ENCODE measurements at regions not wholly inside any gene's neighbourhood (a gene's known extent, or its start where the extent isn't known, plus 50 kb on each side); places are given as distances from the start of the nearest gene placed in this dataset.

- TF ChIP-seq, protein P1, sequence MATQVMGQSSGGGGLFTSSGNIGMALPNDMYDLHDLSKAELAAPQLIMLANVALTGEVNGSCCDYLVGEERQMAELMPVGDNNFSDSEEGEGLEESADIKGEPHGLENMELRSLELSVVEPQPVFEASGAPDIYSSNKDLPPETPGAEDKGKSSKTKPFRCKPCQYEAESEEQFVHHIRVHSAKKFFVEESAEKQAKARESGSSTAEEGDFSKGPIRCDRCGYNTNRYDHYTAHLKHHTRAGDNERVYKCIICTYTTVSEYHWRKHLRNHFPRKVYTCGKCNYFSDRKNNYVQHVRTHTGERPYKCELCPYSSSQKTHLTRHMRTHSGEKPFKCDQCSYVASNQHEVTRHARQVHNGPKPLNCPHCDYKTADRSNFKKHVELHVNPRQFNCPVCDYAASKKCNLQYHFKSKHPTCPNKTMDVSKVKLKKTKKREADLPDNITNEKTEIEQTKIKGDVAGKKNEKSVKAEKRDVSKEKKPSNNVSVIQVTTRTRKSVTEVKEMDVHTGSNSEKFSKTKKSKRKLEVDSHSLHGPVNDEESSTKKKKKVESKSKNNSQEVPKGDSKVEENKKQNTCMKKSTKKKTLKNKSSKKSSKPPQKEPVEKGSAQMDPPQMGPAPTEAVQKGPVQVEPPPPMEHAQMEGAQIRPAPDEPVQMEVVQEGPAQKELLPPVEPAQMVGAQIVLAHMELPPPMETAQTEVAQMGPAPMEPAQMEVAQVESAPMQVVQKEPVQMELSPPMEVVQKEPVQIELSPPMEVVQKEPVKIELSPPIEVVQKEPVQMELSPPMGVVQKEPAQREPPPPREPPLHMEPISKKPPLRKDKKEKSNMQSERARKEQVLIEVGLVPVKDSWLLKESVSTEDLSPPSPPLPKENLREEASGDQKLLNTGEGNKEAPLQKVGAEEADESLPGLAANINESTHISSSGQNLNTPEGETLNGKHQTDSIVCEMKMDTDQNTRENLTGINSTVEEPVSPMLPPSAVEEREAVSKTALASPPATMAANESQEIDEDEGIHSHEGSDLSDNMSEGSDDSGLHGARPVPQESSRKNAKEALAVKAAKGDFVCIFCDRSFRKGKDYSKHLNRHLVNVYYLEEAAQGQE (IDR thresholded peaks at IDR 0.05; ENCODE audit: low read depth, low read length), result no peak
Observed at GRCh38 chr5:159786201-159786600, 130.1 kb upstream of the ADRA1B start (continued).

GRCh38 chr5:159786901-159787691, 129.2 kb upstream of the ADRA1B start:
- Histone ChIP-seq H2AFZ (ENCODE audit: control insufficient read depth, low read depth, low read length) (no peak overlapping the region), H3K27me3 (replicated peaks in 1 of 2; ENCODE audit: control insufficient read depth in 2 of 2, insufficient read depth in 2 of 2, low read length in 1 of 2) (peaks cover 0 to 1% of the 10 kb centered on the region in 2 experiments; a peak in 2 of 4 replicates), H3K9ac (ENCODE audit: control insufficient read depth, insufficient read depth, low read length) (no peak overlapping the region), H3K4me2 (ENCODE audit: control insufficient read depth, insufficient read depth) (no peak overlapping the region), H3K79me2 (ENCODE audit: control insufficient read depth, insufficient read depth, low read length) (no peaks in the 10 kb centered on the region), H3K9me3 (replicated peaks; ENCODE audit: control insufficient read depth, insufficient read depth, low read length) (no peaks in the 10 kb centered on the region), H3K4me1 (ENCODE audit: control insufficient read depth, insufficient read depth, low read length) (no peaks in the 10 kb centered on the region), H4K20me1 (ENCODE audit: control insufficient read depth, insufficient read depth) (no peaks in the 10 kb centered on the region; the same call in 1 of the 2 replicates), H3K36me3 (ENCODE audit: control insufficient read depth in 2 of 2, insufficient read depth in 2 of 2, low read length in 1 of 2) (no peaks in the 10 kb centered on the region), H3K27ac (ENCODE audit: control insufficient read depth, insufficient read depth) (no peak overlapping the region), H3K4me3 (no peak overlapping the region)
- in situ Hi-C loops (cut with MboI), result no loop called here
- 58% methylated on average over 14 of the region's 14 CpGs for WGBS (ENCODE audit: insufficient coverage, insufficient replicate concordance, low lambda C conversion rate, missing lambda C conversion rate)
- DNase-seq (ENCODE audit: low read depth, low spot score) (no peak), ATAC-seq (no peak), FAIRE-seq (no peak)
- intact Hi-C loops (cut with micrococcal nuclease; ENCODE audit: unreplicated experiment), result no loop called here
- ChIA-PET POLR2A (no interaction called here), RAD21 (ENCODE audit: unreplicated experiment) (no interaction called here), SMC1A (ENCODE audit: uncharacterized antibody, unreplicated experiment) (interaction anchor here (0.6 kb wide), 1 partner anchor 218 kb away, joined by 3 read pairs; no protein-coding TSS in a partner anchor), CTCF (no interaction called here)
- BruUV-seq (replicated peaks), result no TSS peak
- TF ChIP-seq PML (IDR thresholded peaks at IDR 0.05; ENCODE audit: low read length) (no peak), CHD2 (IDR thresholded peaks at IDR 0.05; ENCODE audit: borderline replicate concordance, low read depth, low read length) (no peak), HDAC2 (IDR thresholded peaks at IDR 0.05) (no peak), ETV6 (conservative IDR thresholded peaks at IDR 0.05 in 1 of 2, IDR thresholded peaks at IDR 0.05 in 1 of 2; ENCODE audit: borderline replicate concordance in 1 of 2, low read depth in 1 of 2) (no peak), TBL1XR1 (IDR thresholded peaks at IDR 0.05; ENCODE audit: low read depth, low read length) (no peak), ATF7 (IDR thresholded peaks at IDR 0.05; ENCODE audit: low read depth) (no peak), POLR2AphosphoS5 (IDR thresholded peaks at IDR 0.05; ENCODE audit: low read length) (no peak), YBX1 (IDR thresholded peaks at IDR 0.05) (no peak)
- TF ChIP-seq, protein P2, sequence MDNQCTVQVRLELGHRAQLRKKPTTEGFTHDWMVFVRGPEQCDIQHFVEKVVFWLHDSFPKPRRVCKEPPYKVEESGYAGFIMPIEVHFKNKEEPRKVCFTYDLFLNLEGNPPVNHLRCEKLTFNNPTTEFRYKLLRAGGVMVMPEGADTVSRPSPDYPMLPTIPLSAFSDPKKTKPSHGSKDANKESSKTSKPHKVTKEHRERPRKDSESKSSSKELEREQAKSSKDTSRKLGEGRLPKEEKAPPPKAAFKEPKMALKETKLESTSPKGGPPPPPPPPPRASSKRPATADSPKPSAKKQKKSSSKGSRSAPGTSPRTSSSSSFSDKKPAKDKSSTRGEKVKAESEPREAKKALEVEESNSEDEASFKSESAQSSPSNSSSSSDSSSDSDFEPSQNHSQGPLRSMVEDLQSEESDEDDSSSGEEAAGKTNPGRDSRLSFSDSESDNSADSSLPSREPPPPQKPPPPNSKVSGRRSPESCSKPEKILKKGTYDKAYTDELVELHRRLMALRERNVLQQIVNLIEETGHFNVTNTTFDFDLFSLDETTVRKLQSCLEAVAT (IDR thresholded peaks at IDR 0.05), result no peak
- TF ChIP-seq, protein P3, sequence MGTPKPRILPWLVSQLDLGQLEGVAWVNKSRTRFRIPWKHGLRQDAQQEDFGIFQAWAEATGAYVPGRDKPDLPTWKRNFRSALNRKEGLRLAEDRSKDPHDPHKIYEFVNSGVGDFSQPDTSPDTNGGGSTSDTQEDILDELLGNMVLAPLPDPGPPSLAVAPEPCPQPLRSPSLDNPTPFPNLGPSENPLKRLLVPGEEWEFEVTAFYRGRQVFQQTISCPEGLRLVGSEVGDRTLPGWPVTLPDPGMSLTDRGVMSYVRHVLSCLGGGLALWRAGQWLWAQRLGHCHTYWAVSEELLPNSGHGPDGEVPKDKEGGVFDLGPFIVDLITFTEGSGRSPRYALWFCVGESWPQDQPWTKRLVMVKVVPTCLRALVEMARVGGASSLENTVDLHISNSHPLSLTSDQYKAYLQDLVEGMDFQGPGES (IDR thresholded peaks at IDR 0.05), result no peak

Data from GM12878 (cell line).